SK-N-SH treated with all-trans-retinoic acid at 6 μM for 48 hours (cell line): ENCODE measurements at regions not wholly inside any gene's neighbourhood (a gene's known extent, or its start where the extent isn't known, plus 50 kb on each side); places are given as distances from the start of the nearest gene placed in this dataset.

Experiments
- ARNTL ChIP-seq: fragments of 450-650 bp; formaldehyde crosslinking; IDR thresholded peaks from 2 replicates; pipeline ENCODE4 v1.5.0; 2020; ENCODE audit warnings: low read depth, mild to moderate bottlenecking, moderate library complexity, borderline replicate concordance
- CSDC2 ChIP-seq: fragments of 250-450 bp; sonication (Bioruptor Pico); IDR thresholded peaks from 2 replicates; pipeline ENCODE4 v1.5.0; 2020; ENCODE audit warnings: mild to moderate bottlenecking, moderate library complexity
- ESRRG ChIP-seq: fragments of 250-450 bp; sonication (Bioruptor Pico); IDR thresholded peaks from 2 replicates; pipeline ENCODE4 v1.6.1; 2021; ENCODE audit warnings: mild to moderate bottlenecking
- GLIS3 ChIP-seq: fragments of 250-450 bp; sonication (Bioruptor Pico); IDR thresholded peaks from 2 replicates; pipeline ENCODE4 v1.5.0; 2020; ENCODE audit warnings: mild to moderate bottlenecking, moderate library complexity
- OSR1 ChIP-seq: fragments of 250-450 bp; sonication (Bioruptor Pico); IDR thresholded peaks from 2 replicates; pipeline ENCODE4 v1.8.0; 2022; ENCODE audit warnings: moderate library complexity, mild to moderate bottlenecking, inconsistent platforms
- RARB ChIP-seq: fragments of 250-450 bp; sonication (Bioruptor Pico); IDR thresholded peaks from 2 replicates; pipeline ENCODE4 v1.8.0; 2021; ENCODE audit warnings: mild to moderate bottlenecking, moderate library complexity
- SNAI2 ChIP-seq: fragments of 250-450 bp; sonication (Bioruptor Pico); IDR thresholded peaks from 2 replicates; pipeline ENCODE4 v1.5.0; 2020; ENCODE audit warnings: mild to moderate bottlenecking, moderate library complexity
- TCF4 ChIP-seq: fragments of 250-450 bp; sonication (Bioruptor Pico); IDR thresholded peaks from 2 replicates; pipeline ENCODE4 v1.8.0; 2021; ENCODE audit warnings: mild to moderate bottlenecking, moderate library complexity, borderline replicate concordance
- TOX ChIP-seq: fragments of 250-450 bp; sonication (Bioruptor Pico); IDR thresholded peaks from 2 replicates; pipeline ENCODE4 v1.8.0; 2021; ENCODE audit warnings: mild to moderate bottlenecking, moderate library complexity, borderline replicate concordance
- TSHZ2 ChIP-seq: fragments of 250-450 bp; sonication (Bioruptor Pico); IDR thresholded peaks from 2 replicates; pipeline ENCODE4 v1.5.0; 2020; ENCODE audit warnings: mild to moderate bottlenecking, moderate library complexity
- ZC3H10 ChIP-seq: fragments of 250-450 bp; sonication (Bioruptor Pico); IDR thresholded peaks from 2 replicates; pipeline ENCODE4 v1.5.1; 2021; ENCODE audit warnings: mild to moderate bottlenecking, moderate library complexity
- ZFP3 ChIP-seq: fragments of 250-450 bp; sonication (Bioruptor Pico); IDR thresholded peaks from 2 replicates; pipeline ENCODE4 v1.5.0; 2020; ENCODE audit warnings: mild to moderate bottlenecking, moderate library complexity
- ZFP30 ChIP-seq: fragments of 450-650 bp; formaldehyde crosslinking; IDR thresholded peaks from 2 replicates; pipeline ENCODE4 v1.5.0; 2022; ENCODE audit warnings: mild to moderate bottlenecking, moderate library complexity
- ZNF70 ChIP-seq: fragments of 450-650 bp; formaldehyde crosslinking; IDR thresholded peaks from 2 replicates; pipeline ENCODE4 v1.5.0; 2020; ENCODE audit warnings: mild to moderate bottlenecking, moderate library complexity

DNA sequence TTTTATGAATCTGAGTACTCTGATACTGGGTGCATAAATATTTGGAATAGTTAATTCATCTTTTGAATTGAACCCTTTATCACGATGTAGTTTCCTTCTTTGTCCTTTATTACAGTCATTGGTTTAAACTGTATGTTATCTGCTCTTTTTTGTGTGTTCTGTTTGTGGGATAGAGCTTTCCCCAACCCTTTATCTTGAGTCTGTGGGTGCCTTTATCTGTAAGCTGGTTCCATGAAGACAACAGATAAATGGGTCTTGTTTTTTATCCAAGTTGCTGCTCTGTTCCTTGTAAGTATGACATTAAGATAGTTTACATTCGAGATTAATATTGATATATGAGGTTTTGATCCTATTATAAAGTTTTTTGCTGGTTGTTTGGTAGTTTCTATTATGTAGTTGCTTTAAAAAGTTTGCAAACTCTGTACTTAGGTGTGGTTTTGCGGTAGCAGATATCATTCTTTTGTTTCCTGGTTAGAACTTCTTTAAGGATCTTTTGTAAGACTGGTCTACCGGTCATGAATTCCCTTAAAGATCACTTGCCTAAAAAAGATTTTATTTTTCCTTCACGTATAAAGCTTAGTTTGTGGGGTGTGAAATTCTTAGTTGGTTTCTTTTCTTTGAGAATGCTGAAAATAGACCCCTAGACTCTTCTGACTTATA lies 1451.3 kb upstream of the SLC39A10 start:
- no peak for TF ChIP-seq RARB (CRISPR knock-in tag)
- no peak for TF ChIP-seq ESRRG (CRISPR knock-in tag)
- TF ChIP-seq OSR1 (CRISPR knock-in tag): no peak
- no peak for TF ChIP-seq ZFP30 (CRISPR knock-in tag)
- TF ChIP-seq ARNTL: no peak
- no peak for TF ChIP-seq TCF4 (CRISPR knock-in tag)
- TF ChIP-seq GLIS3 (CRISPR knock-in tag): no peak
- TF ChIP-seq SNAI2 (CRISPR knock-in tag): no peak
- no peak for TF ChIP-seq ZNF70 (CRISPR knock-in tag)
- no peak for TF ChIP-seq CSDC2 (CRISPR knock-in tag)
- no peak for TF ChIP-seq TSHZ2 (CRISPR knock-in tag)
- TF ChIP-seq ZC3H10 (CRISPR knock-in tag): no peak
- no peak for TF ChIP-seq ZFP3 (CRISPR knock-in tag)
- no peak for TF ChIP-seq TOX (CRISPR knock-in tag)
